DOHH2 (cell line): ENCODE measurements at regions not wholly inside any gene's neighbourhood (a gene's known extent, or its start where the extent isn't known, plus 50 kb on each side); places are given as distances from the start of the nearest gene placed in this dataset.

Source experiments
- H3F3A ChIP-seq: fragments of 200-600 bp; sonication (generic), shearing (Covaris generic); 2 replicates; pipeline ENCODE4 v1.6.0; 2016; ENCODE audit warnings: antibody characterized with exemption, mild to moderate bottlenecking; ENCODE audit not compliant: control insufficient read depth, insufficient read depth
- H3K27ac ChIP-seq: fragments of 200-600 bp; sonication (generic); 2 replicates; pipeline ENCODE4 v1.5.1; 2014; ENCODE audit warnings: low read depth, mild to moderate bottlenecking, low read length, moderate library complexity
- H3K27me3 ChIP-seq: fragments of 200-600 bp; sonication (generic); 2 replicates; pipeline ENCODE4 v1.6.1; 2014; ENCODE audit warnings: mild to moderate bottlenecking, low read length, mixed read lengths; ENCODE audit not compliant: control insufficient read depth
- H3K36me3 ChIP-seq: fragments of 200-600 bp; sonication (generic); 2 replicates; pipeline ENCODE4 v1.6.1; 2014; ENCODE audit warnings: mild to moderate bottlenecking, low read length, moderate library complexity, mixed read lengths; ENCODE audit not compliant: control insufficient read depth
- H3K4me1 ChIP-seq: fragments of 200-600 bp; sonication (generic); 2 replicates; pipeline ENCODE4 v1.6.1; 2014; ENCODE audit warnings: mild to moderate bottlenecking, low read length, mixed read lengths; ENCODE audit not compliant: control insufficient read depth
- H3K4me2 ChIP-seq: fragments of 200-600 bp; sonication (generic); 2 replicates; pipeline ENCODE4 v1.6.0; 2014; ENCODE audit warnings: mild to moderate bottlenecking, low read length, moderate library complexity
- H3K4me3 ChIP-seq: fragments of 200-600 bp; sonication (generic); 2 replicates; pipeline ENCODE4 v1.5.1; 2014; ENCODE audit warnings: mild to moderate bottlenecking, low read length, mixed read lengths
- H3K79me2 ChIP-seq: fragments of 200-600 bp; sonication (generic); 2 replicates; pipeline ENCODE4 v1.6.1; 2014; ENCODE audit warnings: mild to moderate bottlenecking, low read length, mixed read lengths; ENCODE audit not compliant: control insufficient read depth
- H3K9me2 ChIP-seq: fragments of 200-600 bp; sonication (generic); replicated peaks from 2 replicates; pipeline ENCODE4 v1.6.1; 2014; ENCODE audit warnings: mild to moderate bottlenecking, low read length, mixed read lengths; ENCODE audit not compliant: control insufficient read depth
- H3K9me3 ChIP-seq: fragments of 200-600 bp; sonication (generic); 2 replicates; pipeline ENCODE4 v1.6.1; 2014; ENCODE audit warnings: antibody characterized with exemption, low read length, mixed read lengths; ENCODE audit not compliant: control insufficient read depth, insufficient read depth
- H4K20me1 ChIP-seq: fragments of 200-600 bp; sonication (generic); 2 replicates; pipeline ENCODE4 v1.6.0; 2014; ENCODE audit warnings: low read depth, mild to moderate bottlenecking, antibody characterized with exemption, low read length, moderate library complexity; ENCODE audit not compliant: control insufficient read depth, insufficient read depth
- EZH2phosphoT487 ChIP-seq: fragments of 200-600 bp; sonication (generic); IDR thresholded peaks from 2 replicates; pipeline ENCODE4 v1.6.1; 2017; ENCODE audit warnings: borderline replicate concordance, mild to moderate bottlenecking, antibody characterized with exemption, low read length, moderate library complexity, mixed read lengths
- TF ChIP-seq, protein P1 (sequence below): fragments of 200-600 bp; sonication (generic); IDR thresholded peaks from one replicate; pipeline ENCODE4 v1.5.1; 2014; ENCODE audit warnings: antibody characterized with exemption, mild to moderate bottlenecking, low read depth, low read length; ENCODE audit not compliant: poor library complexity, severe bottlenecking

DNA sequence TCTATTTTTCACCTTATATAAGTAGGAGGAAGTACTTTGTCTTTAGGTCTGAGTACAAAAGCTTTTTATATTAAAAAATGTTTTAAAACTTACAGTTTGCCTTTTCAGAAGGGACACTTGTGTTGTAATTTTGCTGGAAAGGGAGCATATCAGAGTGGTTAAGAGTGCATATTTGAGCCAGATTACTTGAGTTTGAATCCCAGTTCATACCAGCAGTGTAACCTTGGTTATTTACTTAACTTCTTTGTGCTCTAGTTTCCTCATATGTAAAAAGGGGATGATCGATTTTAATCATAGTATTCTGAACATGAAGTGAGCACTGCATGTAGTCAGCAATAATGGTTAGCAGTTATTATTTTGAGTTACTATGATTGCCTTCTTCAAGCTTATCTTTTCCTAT, 78.3 kb upstream of the SLC4A4 start:
- H3K27me3 ChIP-seq: no peaks in the 10 kb centered on the region
- no peak overlapping the region for H3K4me3 ChIP-seq
- H3K4me1 ChIP-seq: no peaks in the 10 kb centered on the region
- no peaks in the 10 kb centered on the region for H3K9me3 ChIP-seq
- no peaks in the 10 kb centered on the region for H3F3A ChIP-seq
- H4K20me1 ChIP-seq: no peaks in the 10 kb centered on the region
- TF ChIP-seq, protein P1, sequence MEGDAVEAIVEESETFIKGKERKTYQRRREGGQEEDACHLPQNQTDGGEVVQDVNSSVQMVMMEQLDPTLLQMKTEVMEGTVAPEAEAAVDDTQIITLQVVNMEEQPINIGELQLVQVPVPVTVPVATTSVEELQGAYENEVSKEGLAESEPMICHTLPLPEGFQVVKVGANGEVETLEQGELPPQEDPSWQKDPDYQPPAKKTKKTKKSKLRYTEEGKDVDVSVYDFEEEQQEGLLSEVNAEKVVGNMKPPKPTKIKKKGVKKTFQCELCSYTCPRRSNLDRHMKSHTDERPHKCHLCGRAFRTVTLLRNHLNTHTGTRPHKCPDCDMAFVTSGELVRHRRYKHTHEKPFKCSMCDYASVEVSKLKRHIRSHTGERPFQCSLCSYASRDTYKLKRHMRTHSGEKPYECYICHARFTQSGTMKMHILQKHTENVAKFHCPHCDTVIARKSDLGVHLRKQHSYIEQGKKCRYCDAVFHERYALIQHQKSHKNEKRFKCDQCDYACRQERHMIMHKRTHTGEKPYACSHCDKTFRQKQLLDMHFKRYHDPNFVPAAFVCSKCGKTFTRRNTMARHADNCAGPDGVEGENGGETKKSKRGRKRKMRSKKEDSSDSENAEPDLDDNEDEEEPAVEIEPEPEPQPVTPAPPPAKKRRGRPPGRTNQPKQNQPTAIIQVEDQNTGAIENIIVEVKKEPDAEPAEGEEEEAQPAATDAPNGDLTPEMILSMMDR: no peak
- no peak for TF ChIP-seq EZH2phosphoT487
- H3K27ac ChIP-seq: no peak overlapping the region
- no peaks in the 10 kb centered on the region for H3K9me2 ChIP-seq
- H3K36me3 ChIP-seq: no peaks in the 10 kb centered on the region
- H3K4me2 ChIP-seq: no peak overlapping the region
- H3K79me2 ChIP-seq: no peaks in the 10 kb centered on the region

DNA sequence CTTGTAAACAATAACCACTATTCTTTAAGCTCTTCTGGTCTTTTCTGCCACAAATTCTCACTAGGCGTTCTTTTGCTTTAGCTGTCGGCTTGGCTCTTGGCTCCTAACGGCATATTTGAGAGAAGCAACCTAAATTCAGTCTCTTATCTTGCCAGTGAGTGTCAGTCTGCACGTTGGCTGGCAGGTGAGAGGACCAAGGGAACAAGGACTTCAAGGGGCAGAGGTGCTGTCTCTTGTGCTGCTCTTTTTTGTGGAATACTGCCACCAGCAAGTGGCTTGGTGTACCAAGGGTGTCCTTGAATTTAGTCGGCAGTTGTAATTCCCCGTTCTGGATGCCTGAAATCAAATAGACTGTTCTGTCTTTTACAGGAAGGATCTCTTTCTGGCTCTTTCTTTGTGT, 77.8 kb upstream of the SLC4A4 start:
- Histone ChIP-seq H3F3A (no peaks in the 10 kb centered on the region), H3K27ac (no peak overlapping the region), H3K9me2 (no peaks in the 10 kb centered on the region), H3K4me2 (no peak overlapping the region), H3K79me2 (no peaks in the 10 kb centered on the region), H3K4me3 (no peak overlapping the region), H3K9me3 (no peaks in the 10 kb centered on the region), H3K36me3 (no peaks in the 10 kb centered on the region), H3K27me3 (no peaks in the 10 kb centered on the region), H3K4me1 (no peaks in the 10 kb centered on the region), H4K20me1 (no peaks in the 10 kb centered on the region)
- TF ChIP-seq, protein P1: no peak
- no peak for TF ChIP-seq EZH2phosphoT487

DNA sequence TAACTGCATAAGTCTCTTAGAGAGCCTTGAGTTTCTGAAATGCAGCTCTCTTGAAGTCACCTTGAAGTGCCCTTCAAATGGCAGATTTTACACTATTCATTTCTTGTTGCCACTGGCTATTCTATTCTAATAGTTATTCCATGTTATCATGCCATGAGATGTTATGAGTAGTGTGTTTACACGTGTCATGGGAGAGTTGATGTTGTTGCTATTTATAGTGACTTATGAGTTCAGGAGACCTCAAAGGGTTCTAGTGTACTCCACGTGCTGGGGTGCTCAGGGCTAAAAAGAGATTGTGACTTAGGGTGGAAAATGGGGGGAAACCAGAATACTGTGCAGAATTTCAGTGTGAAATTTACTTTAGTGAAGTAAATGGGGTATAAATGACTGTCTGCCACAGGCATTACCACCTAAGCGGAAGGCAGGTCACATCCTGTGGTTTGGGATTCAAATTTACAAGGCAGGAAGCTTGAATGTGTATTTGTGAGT, 77.1 kb upstream of the SLC4A4 start:
- Histone ChIP-seq H3K27me3 (no peaks in the 10 kb centered on the region), H3K4me2 (no peak overlapping the region), H3K79me2 (no peaks in the 10 kb centered on the region), H3K4me3 (no peak overlapping the region), H3K9me3 (no peaks in the 10 kb centered on the region), H3K27ac (no peak overlapping the region), H4K20me1 (no peaks in the 10 kb centered on the region), H3K36me3 (no peaks in the 10 kb centered on the region), H3F3A (no peaks in the 10 kb centered on the region), H3K9me2 (no peaks in the 10 kb centered on the region), H3K4me1 (no peaks in the 10 kb centered on the region)
- TF ChIP-seq, protein P1: no peak
- no peak for TF ChIP-seq EZH2phosphoT487
